Activated B cell treated with CpG ODN at 0.5 μM for 24 hours (primary cell): ENCODE measurements at regions not wholly inside any gene's neighbourhood (a gene's known extent, or its start where the extent isn't known, plus 50 kb on each side); places are given as distances from the start of the nearest gene placed in this dataset.

Experiments used
- ATAC-seq: fragments of 200-7000 bp; cut with Tn5 transposase; one replicate; pipeline ENCODE4 v1.10.0; 2021; ENCODE audit warnings: low read depth, mild to moderate bottlenecking, moderate library complexity
- CTCF ChIA-PET: fragments of 350-600 bp; sonication (Branson Sonifier 250); formaldehyde crosslinking; loops from one replicate; lab custom pipeline; 2021; ENCODE audit warnings: antibody characterized with exemption; lab: Charles Lee
- POLR2A ChIA-PET: fragments of 350-600 bp; sonication (Branson Sonifier 250); formaldehyde crosslinking; loops from one replicate; lab custom pipeline; 2021; ENCODE audit warnings: antibody characterized with exemption; lab: Charles Lee
- DNase-seq: peaks from one replicate; pipeline ENCODE4 v3.0.0; 2022
- H3K27ac Mint-ChIP-seq: one replicate; pipeline ENCODE4 v1.8.0; 2020; ENCODE audit warnings: mixed read lengths
- H3K27me3 Mint-ChIP-seq: one replicate; pipeline ENCODE4 v1.8.0; 2021; ENCODE audit warnings: mixed read lengths
- H3K36me3 Mint-ChIP-seq: one replicate; pipeline ENCODE4 v1.8.0; 2021; ENCODE audit warnings: low read depth, mixed read lengths
- H3K4me1 Mint-ChIP-seq: one replicate; pipeline ENCODE4 v1.8.0; 2021; ENCODE audit warnings: mixed read lengths
- H3K4me3 Mint-ChIP-seq: one replicate; pipeline ENCODE4 v1.8.0; 2020; ENCODE audit warnings: mild to moderate bottlenecking, mixed read lengths
- H3K9me3 Mint-ChIP-seq: one replicate; pipeline ENCODE4 v1.8.0; 2020; ENCODE audit warnings: mixed read lengths
- intact Hi-C: fragments of 100-400 bp; cut with micrococcal nuclease; formaldehyde crosslinking; loops from one replicate; pipeline ENCODE4 v1.15.1; 2024
- TF ChIP-seq, protein P1 (sequence below): fragments of 200-600 bp; IDR thresholded peaks from one replicate; pipeline ENCODE4 v1.8.0; 2022; ENCODE audit warnings: antibody characterized with exemption, mild to moderate bottlenecking

DNA sequence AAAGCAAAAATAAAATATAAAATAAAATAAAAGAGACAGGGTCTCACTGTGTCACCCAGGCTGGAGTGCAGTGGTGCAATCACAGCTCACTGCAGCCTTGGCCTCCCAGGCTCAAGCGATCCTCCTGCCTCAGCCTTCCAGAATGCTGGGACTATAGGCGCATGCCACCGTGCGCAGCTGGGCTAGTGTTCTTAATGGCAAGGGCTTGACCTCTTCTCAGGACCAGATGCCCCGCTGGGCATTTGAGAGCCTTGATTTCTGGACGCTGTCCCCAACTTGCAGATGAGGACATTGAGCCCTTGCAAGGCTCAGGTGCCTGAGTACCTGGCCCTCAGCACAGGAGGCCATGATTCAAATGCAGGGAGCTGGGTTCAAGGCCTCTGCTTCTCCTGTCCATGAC lies 82.6 kb downstream of the DHCR7 start:
- DNase-seq = no peak
- POLR2A ChIA-PET = no interaction called here
- Mint-ChIP-seq H3K27me3 (peaks cover 15% of the 10 kb centered on the region), H3K36me3 (no peaks in the 10 kb centered on the region), H3K9me3 (no peaks in the 10 kb centered on the region), H3K4me3 (no peak overlapping the region), H3K4me1 (peaks cover 5% of the 10 kb centered on the region), H3K27ac (no peak overlapping the region)
- CTCF ChIA-PET = interaction anchor here (0.5 kb wide), 1 partner anchor 44 kb away, joined by 3 read pairs; no protein-coding TSS in a partner anchor
- intact Hi-C loops = no loop called here
- ATAC-seq = no peak
- TF ChIP-seq, protein P1, sequence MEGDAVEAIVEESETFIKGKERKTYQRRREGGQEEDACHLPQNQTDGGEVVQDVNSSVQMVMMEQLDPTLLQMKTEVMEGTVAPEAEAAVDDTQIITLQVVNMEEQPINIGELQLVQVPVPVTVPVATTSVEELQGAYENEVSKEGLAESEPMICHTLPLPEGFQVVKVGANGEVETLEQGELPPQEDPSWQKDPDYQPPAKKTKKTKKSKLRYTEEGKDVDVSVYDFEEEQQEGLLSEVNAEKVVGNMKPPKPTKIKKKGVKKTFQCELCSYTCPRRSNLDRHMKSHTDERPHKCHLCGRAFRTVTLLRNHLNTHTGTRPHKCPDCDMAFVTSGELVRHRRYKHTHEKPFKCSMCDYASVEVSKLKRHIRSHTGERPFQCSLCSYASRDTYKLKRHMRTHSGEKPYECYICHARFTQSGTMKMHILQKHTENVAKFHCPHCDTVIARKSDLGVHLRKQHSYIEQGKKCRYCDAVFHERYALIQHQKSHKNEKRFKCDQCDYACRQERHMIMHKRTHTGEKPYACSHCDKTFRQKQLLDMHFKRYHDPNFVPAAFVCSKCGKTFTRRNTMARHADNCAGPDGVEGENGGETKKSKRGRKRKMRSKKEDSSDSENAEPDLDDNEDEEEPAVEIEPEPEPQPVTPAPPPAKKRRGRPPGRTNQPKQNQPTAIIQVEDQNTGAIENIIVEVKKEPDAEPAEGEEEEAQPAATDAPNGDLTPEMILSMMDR = no peak

DNA sequence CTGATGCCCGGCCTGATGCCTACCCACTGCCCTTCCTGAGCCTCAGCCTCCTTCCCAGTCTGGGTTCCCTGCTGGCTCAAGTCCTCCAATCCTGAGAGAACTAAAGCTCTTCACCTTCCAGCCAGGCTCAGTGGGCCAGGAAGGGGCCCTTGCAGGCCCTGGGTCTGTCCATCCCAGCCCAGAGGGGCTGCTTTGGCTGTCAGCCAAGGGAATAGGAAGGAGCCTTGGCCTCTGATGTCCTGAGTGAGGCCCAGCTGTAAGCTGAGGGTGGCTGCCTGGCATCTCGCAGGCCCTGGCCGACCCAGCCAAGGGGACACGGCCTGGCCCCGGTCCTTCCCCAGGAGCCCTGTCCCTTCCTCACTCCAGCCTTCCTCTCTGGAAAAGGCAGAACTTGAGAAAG lies 83.4 kb downstream of the DHCR7 start:
- CTCF ChIA-PET = no interaction called here

DNA sequence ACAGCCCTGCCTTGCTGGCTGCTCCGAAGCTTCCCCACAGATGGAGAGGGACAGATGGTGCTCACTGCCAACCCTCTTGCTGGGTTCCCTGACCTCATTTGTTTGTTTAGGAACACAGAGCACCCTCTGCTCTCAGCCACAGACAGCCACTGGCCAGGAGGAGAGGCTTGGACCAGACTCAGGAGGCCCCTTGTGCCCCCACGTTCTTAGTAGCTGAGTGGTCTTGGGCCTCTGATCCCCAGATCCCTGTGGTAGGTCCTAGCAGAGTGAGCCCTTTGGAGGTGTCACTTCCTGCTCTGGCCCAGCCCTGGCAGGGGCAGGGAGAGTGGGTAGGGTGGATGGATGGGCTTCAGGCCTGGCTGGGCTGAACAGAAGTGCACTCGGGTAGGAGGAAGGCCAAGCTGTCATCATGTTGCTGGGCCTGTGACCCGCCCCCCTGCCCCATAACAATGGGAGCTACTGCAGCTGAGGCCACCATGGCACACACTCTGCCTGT lies 84.0 kb downstream of the DHCR7 start:
- H3K36me3 Mint-ChIP-seq = no peaks in the 10 kb centered on the region
- no peak overlapping the region for H3K27ac Mint-ChIP-seq
- no peaks in the 10 kb centered on the region for H3K9me3 Mint-ChIP-seq
- DNase-seq (no peak), ATAC-seq (no peak)
- CTCF ChIA-PET = no interaction called here
- TF ChIP-seq, protein P1 = no peak
- H3K4me3 Mint-ChIP-seq = no peak overlapping the region
- no peaks in the 10 kb centered on the region for H3K4me1 Mint-ChIP-seq
- intact Hi-C loops = no loop called here
- H3K27me3 Mint-ChIP-seq = peaks cover 12% of the 10 kb centered on the region
- POLR2A ChIA-PET = no interaction called here

More for the DNA sequence above, 83.4 kb downstream of the DHCR7 start:
- Mint-ChIP-seq H3K4me1 (peaks cover 2% of the 10 kb centered on the region), H3K27me3 (peaks cover 13% of the 10 kb centered on the region), H3K9me3 (no peaks in the 10 kb centered on the region), H3K27ac (no peak overlapping the region), H3K36me3 (no peaks in the 10 kb centered on the region), H3K4me3 (no peak overlapping the region)
- intact Hi-C loops = no loop called here
- TF ChIP-seq, protein P1 = no peak
- POLR2A ChIA-PET = no interaction called here
- no peak for ATAC-seq
- no peak for DNase-seq

DNA sequence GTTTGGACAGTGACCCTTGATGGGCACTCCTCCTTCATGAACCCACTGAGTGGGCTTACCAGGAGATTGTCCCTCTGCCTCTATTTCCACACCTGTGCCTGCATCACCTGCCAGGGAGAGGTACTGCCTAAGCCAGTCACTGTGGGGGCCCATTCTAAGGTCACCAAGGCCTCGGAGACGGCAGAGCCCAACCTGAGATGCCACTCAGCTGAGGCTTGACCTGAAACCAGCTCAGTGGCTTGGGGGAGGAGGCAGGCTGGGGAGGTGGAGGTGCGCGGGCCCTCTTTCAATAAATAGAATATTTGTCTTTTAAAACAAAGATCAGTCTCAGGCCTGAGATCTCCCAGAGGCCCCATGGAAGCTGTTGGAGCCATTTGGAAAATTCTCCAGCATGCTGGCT lies 84.5 kb downstream of the DHCR7 start:
- no peaks in the 10 kb centered on the region for H3K36me3 Mint-ChIP-seq
- POLR2A ChIA-PET = no interaction called here
- H3K4me3 Mint-ChIP-seq = no peak overlapping the region
- H3K27me3 Mint-ChIP-seq = peaks cover 15% of the 10 kb centered on the region
- DNase-seq (no peak), ATAC-seq (no peak)
- intact Hi-C loops = no loop called here
- TF ChIP-seq, protein P1 = no peak
- CTCF ChIA-PET = no interaction called here
- no peaks in the 10 kb centered on the region for H3K4me1 Mint-ChIP-seq
- no peak overlapping the region for H3K27ac Mint-ChIP-seq
- H3K9me3 Mint-ChIP-seq = no peaks in the 10 kb centered on the region

DNA sequence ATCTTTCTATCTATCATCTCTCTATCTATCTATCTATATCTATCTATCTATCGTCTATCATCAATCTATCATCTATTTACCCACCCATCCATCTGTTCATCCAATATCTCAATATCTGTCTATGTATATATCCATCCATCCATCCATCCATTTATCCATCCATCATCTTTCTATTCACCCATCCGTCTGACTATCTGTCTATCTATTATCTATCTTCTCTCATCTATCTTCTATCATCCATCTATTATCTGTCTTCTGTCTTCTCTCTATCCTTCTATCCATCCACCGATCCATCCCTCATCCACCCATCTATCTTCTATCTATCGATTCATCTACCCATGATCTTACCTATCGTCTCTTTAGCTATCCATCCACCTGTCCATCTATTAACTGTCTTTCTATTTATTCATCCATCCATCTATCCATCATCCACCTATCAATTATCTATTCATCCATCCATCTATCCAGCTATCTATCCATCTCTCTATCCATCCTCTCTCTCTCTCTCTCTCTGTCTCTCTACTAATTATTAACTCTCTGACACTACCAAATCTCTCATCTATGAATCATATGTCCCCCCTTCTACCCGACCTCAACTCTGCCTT lies 89.1 kb downstream of the DHCR7 start:
- peaks cover 7% of the 10 kb centered on the region for H3K27me3 Mint-ChIP-seq
- no peak overlapping the region for H3K27ac Mint-ChIP-seq
- DNase-seq (no peak), ATAC-seq (no peak)
- no peak overlapping the region for H3K4me3 Mint-ChIP-seq
- H3K4me1 Mint-ChIP-seq = no peaks in the 10 kb centered on the region
- no peaks in the 10 kb centered on the region for H3K36me3 Mint-ChIP-seq
- ChIA-PET CTCF (interaction anchor here (0.6 kb wide), 1 partner anchor 64 kb away, joined by 3 read pairs; no protein-coding TSS in a partner anchor), POLR2A (no interaction called here)
- intact Hi-C loops = no loop called here
- no peaks in the 10 kb centered on the region for H3K9me3 Mint-ChIP-seq
- TF ChIP-seq, protein P1 = no peak
